ENCODE measurements at regions not wholly inside any gene's neighbourhood (a gene's known extent, or its start where the extent isn't known, plus 50 kb on each side); places are given as distances from the start of the nearest gene placed in this dataset.

GRCh38 chr3:110226645-110227044, 845.0 kb upstream of the NECTIN3 start:
- 67% methylated on average over 1 of the region's 1 CpG for WGBS
- TF ChIP-seq ZBTB33 (IDR thresholded peaks at IDR 0.05) (no peak), MAX (IDR thresholded peaks at IDR 0.05) (no peak)
- Histone ChIP-seq H3K9ac (ENCODE audit: low read depth in 1 of 2, low read length in 2 of 2) (no peak overlapping the region), H3K27me3 (ENCODE audit: control insufficient read depth in 4 of 4, insufficient read depth in 4 of 4, low read length in 3 of 4) (peaks cover 0 to 3% (median 0%) of the 10 kb centered on the region in 4 donors), H3K4me1 (ENCODE audit: control insufficient read depth in 4 of 4, insufficient read depth in 4 of 4, low read length in 3 of 4) (no peaks in the 10 kb centered on the region), H3K4me3 (ENCODE audit: low read depth in 1 of 3, low read length in 3 of 3) (no peak overlapping the region), H3K27ac (ENCODE audit: low read depth in 1 of 2, low read length in 2 of 2) (no peak overlapping the region), H3K36me3 (ENCODE audit: control insufficient read depth in 4 of 4, insufficient read depth in 3 of 4, low read depth in 1 of 4, low read length in 3 of 4) (no peaks in the 10 kb centered on the region), H3K9me3 (ENCODE audit: control insufficient read depth in 4 of 4, low read length in 3 of 4) (no peaks in the 10 kb centered on the region)
- no peak for DNase-seq (ENCODE audit: low spot score)

- Histone ChIP-seq H3K4me1 (ENCODE audit: control insufficient read depth in 4 of 4, insufficient read depth in 4 of 4, low read length in 3 of 4) (no peaks in the 10 kb centered on the region), H3K4me3 (ENCODE audit: low read depth in 1 of 3, low read length in 3 of 3) (no peak overlapping the region), H3K27me3 (ENCODE audit: control insufficient read depth in 4 of 4, insufficient read depth in 4 of 4, low read length in 3 of 4) (peaks cover 0 to 3% (median 0%) of the 10 kb centered on the region in 4 donors), H3K27ac (ENCODE audit: low read depth in 1 of 2, low read length in 2 of 2) (no peak overlapping the region), H3K9ac (ENCODE audit: low read depth in 1 of 2, low read length in 2 of 2) (no peak overlapping the region), H3K36me3 (ENCODE audit: control insufficient read depth in 4 of 4, insufficient read depth in 3 of 4, low read depth in 1 of 4, low read length in 3 of 4) (no peaks in the 10 kb centered on the region), H3K9me3 (ENCODE audit: control insufficient read depth in 4 of 4, low read length in 3 of 4) (no peaks in the 10 kb centered on the region)
- no peak for DNase-seq (ENCODE audit: low spot score)
- 59% methylated on average over 4 of the region's 4 CpGs for whole genome bisulfite sequencing
- TF ChIP-seq ATF3 (IDR thresholded peaks at IDR 0.05) (no peak), NR2F2 (IDR thresholded peaks at IDR 0.05) (peak; percentile 88), RAD21 (IDR thresholded peaks at IDR 0.05) (no peak)
These were observed 843.6 kb upstream of the NECTIN3 start for GRCh38 chr3:110227991-110228390.

GRCh38 chr3:110234831-110235230, 836.8 kb upstream of the NECTIN3 start:
- 85% methylated on average over 4 of the region's 4 CpGs for whole genome bisulfite sequencing
- no peaks in the 10 kb centered on the region for H3K36me3 ChIP-seq (ENCODE audit: control insufficient read depth in 4 of 4, insufficient read depth in 3 of 4, low read depth in 1 of 4, low read length in 3 of 4)

More at GRCh38 chr3:110234831-110235230, 836.8 kb upstream of the NECTIN3 start:
- Histone ChIP-seq H3K9ac (ENCODE audit: low read depth in 1 of 2, low read length in 2 of 2) (no peak overlapping the region), H3K27me3 (ENCODE audit: control insufficient read depth in 4 of 4, insufficient read depth in 4 of 4, low read length in 3 of 4) (no peaks in the 10 kb centered on the region), H3K4me1 (ENCODE audit: control insufficient read depth in 4 of 4, insufficient read depth in 4 of 4, low read length in 3 of 4) (no peaks in the 10 kb centered on the region), H3K27ac (ENCODE audit: low read depth in 1 of 2, low read length in 2 of 2) (no peak overlapping the region), H3K4me3 (ENCODE audit: low read depth in 1 of 3, low read length in 3 of 3) (no peak overlapping the region), H3K9me3 (ENCODE audit: control insufficient read depth in 4 of 4, low read length in 3 of 4) (no peaks in the 10 kb centered on the region)
- no peak for DNase-seq (ENCODE audit: low spot score)
- TF ChIP-seq ATF3 (IDR thresholded peaks at IDR 0.05) = no peak
- TF ChIP-seq ZBTB33 (IDR thresholded peaks at IDR 0.05) = no peak
- TF ChIP-seq EGR1 (IDR thresholded peaks at IDR 0.05; ENCODE audit: low read depth in 2 of 2) = no peak
- TF ChIP-seq REST (IDR thresholded peaks at IDR 0.05) = no peak
- TF ChIP-seq TAF1 (conservative IDR thresholded peaks at IDR 0.05) = no peak
- TF ChIP-seq NR2F2 (IDR thresholded peaks at IDR 0.05) = no peak
- no peak for TF ChIP-seq SP1 (IDR thresholded peaks at IDR 0.05)
- TF ChIP-seq HNF4G (IDR thresholded peaks at IDR 0.05) = no peak
- no peak for TF ChIP-seq RAD21 (IDR thresholded peaks at IDR 0.05)
- no peak for TF ChIP-seq FOXA1 (IDR thresholded peaks at IDR 0.05)
- no peak for TF ChIP-seq JUND (IDR thresholded peaks at IDR 0.05)
- TF ChIP-seq RXRA (IDR thresholded peaks at IDR 0.05) = no peak
- TF ChIP-seq MAX (IDR thresholded peaks at IDR 0.05) = no peak
- TF ChIP-seq GABPA (IDR thresholded peaks at IDR 0.05 in 1 of 2, conservative IDR thresholded peaks at IDR 0.05 in 1 of 2) = no peak
